GM20000 (cell line): ENCODE measurements at regions not wholly inside any gene's neighbourhood (a gene's known extent, or its start where the extent isn't known, plus 50 kb on each side); places are given as distances from the start of the nearest gene placed in this dataset.

Experiments
- DNase-seq: peaks from one replicate; pipeline ENCODE4 v3.0.0; 2012; ENCODE audit warnings: low spot score
- TF ChIP-seq, protein P1 (sequence below): IDR thresholded peaks from 2 replicates; pipeline ENCODE4 v1.5.1; 2012; ENCODE audit warnings: mild to moderate bottlenecking, control low read depth; ENCODE audit errors: extremely low read depth, missing control alignments

DNA sequence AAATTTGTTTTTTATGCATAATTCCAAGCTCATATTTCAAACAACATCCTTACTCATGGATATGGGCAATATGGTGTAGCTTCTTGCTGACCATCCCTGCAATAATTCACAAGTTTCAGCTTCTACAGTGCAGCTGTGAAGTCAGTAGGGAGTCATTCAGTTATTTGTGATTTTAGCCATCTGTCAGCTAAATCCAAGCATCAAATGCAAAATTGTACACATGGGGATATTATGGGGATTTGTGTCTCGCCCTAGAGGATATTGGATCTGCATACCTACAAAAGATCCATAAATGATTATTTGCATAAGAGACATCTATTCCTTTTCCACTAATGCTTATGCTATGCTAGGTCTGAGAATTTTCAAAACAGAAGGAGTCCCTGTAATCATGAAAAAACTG, 217.9 kb upstream of the SLITRK5 start:
- DNase-seq = no peak
- TF ChIP-seq, protein P1, sequence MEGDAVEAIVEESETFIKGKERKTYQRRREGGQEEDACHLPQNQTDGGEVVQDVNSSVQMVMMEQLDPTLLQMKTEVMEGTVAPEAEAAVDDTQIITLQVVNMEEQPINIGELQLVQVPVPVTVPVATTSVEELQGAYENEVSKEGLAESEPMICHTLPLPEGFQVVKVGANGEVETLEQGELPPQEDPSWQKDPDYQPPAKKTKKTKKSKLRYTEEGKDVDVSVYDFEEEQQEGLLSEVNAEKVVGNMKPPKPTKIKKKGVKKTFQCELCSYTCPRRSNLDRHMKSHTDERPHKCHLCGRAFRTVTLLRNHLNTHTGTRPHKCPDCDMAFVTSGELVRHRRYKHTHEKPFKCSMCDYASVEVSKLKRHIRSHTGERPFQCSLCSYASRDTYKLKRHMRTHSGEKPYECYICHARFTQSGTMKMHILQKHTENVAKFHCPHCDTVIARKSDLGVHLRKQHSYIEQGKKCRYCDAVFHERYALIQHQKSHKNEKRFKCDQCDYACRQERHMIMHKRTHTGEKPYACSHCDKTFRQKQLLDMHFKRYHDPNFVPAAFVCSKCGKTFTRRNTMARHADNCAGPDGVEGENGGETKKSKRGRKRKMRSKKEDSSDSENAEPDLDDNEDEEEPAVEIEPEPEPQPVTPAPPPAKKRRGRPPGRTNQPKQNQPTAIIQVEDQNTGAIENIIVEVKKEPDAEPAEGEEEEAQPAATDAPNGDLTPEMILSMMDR = no peak

DNA sequence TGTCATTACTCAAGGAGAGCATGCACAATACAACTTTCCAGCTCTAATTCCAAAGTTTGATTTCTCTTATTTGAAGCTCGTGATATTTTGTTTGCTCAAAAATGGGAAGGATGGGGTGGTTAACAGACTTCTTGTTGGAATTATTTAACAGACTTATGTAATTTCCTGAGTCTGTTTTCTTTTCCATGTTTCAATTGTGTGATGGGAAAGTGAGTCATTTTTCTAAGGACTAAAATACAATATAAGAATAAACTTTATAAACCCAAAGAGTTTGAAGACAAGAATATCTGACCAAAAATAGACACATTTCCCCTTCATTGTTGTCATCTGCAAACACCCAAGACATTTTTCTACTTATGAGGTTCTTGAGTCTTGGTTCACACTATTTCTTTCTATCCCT, 211.8 kb upstream of the SLITRK5 start:
- no peak for DNase-seq
- TF ChIP-seq, protein P1 = no peak

DNA sequence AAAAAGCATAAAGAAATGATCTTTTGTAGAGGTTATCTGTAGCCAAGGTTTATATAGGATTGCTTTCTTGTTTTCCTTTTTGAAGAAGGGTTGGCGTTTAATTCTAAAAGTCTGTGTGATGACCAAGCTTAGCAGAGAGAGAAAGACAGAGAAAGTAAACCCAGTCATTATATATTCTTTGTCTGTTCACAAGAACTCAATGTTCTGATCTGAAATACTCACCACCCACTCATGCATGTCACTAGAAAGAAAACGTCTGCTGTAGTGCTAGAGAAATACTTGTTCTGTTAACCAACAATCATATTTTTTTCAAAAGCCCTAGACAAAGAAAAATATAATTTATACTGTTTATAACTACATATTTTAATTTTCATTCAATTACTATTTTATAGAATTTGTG, 173.7 kb upstream of the SLITRK5 start:
- TF ChIP-seq, protein P1 = no peak
- DNase-seq = no peak

DNA sequence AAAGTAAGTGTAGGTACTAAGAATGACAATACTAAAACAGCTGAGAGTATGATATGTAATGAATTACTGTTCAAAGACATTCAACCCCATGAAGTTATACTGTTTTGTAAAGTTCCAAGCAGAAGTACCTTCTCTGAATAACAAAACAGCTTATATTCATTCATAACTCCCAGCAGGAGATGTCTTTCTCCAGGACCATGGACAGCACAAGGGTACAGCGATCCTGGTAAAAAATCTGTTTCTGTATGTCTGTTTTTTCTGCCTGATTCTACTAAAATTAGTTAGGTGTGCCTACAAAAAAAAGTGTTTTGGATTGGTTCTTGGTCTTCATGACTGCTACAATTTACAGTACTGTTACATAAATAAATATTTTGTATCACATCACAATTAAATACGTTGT, 172.5 kb upstream of the SLITRK5 start:
- TF ChIP-seq, protein P1 = no peak
- DNase-seq = no peak

DNA sequence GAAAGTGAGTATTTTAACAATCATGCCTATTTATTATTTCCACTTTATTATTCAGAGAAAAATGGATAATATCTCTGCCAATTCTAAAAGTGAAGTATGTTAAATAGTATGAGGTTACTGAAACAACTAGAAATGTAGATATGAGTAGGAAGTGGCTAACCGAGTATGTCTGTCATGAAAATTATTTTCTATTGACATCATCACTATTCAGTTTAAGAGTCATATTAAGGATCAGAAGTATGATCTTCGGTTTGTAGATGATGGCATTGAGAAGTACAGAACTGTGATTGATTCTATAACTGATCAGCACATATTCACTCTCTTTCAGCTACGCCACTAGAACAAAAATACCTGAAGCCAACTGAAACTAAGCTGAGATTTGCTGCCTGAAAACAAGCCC, 146.4 kb upstream of the SLITRK5 start:
- no peak for DNase-seq
- TF ChIP-seq, protein P1 = no peak

DNA sequence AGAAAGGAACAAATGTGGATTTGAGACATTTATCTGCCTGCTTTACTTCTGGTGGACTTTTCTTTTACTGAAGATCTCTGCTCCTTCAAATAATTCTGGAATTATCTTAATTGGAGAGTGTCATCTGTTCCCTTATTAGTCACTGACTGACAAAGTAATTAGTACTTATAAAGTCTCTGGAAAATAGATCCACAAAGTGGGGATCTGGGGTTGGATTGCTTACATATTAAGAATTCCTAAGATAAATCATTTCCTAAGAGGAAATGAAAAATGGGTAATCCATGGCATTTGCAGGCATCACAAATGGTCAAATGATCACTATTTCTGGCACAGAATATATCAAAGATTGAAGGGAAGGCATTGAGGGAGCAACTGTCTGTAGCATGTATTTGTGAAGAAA, 137.4 kb upstream of the SLITRK5 start:
- no peak for DNase-seq
- TF ChIP-seq, protein P1 = no peak

DNA sequence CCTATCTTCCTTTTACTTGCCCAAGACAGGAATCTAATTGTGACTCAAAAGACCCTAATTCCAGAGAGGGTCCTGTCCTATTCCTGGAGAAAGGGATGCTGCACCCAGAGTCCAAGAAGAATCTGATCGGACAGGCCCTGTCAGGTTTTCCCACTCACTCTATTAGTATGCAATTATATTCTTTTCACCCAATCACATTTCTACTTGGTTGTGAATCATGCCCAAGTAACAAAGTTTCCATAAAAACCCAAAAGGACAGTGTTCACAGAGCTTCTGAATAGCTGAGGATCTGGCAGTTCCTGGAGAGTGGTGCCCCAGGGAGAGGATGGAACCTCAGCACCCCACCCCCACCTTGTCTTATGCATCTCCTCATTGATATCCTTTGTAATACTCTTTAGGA, 135.3 kb upstream of the SLITRK5 start:
- TF ChIP-seq, protein P1 = no peak

More for the DNA sequence above, 135.3 kb upstream of the SLITRK5 start:
- DNase-seq = no peak
